ENCODE measurements at regions not wholly inside any gene's neighbourhood (a gene's known extent, or its start where the extent isn't known, plus 50 kb on each side); places are given as distances from the start of the nearest gene placed in this dataset.

GRCh38 chr7:25558605-25559004 lies 330.3 kb upstream of the NPVF start:
- no peaks in the 10 kb centered on the region for H3K27me3 ChIP-seq (ENCODE audit: control insufficient read depth in 2 of 2, insufficient read depth in 2 of 2, low read length in 2 of 2)
- H3K9ac ChIP-seq (replicated peaks; ENCODE audit: extremely low read depth, insufficient read depth, low read length), result no peak overlapping the region
- no peak overlapping the region for H3K27ac ChIP-seq (ENCODE audit: insufficient read depth, low read depth, low read length)
- H4K20me1 ChIP-seq (replicated peaks; ENCODE audit: control insufficient read depth, extremely low read depth, insufficient read depth, low read length), result no peaks in the 10 kb centered on the region
- H3K4me1 ChIP-seq (ENCODE audit: control insufficient read depth, extremely low read depth, insufficient read depth, low read length), result no peaks in the 10 kb centered on the region
- dilution Hi-C loops (cut with MboI; ENCODE audit: extremely low pct_ligation_motif_present, low sequenced_read_pairs) (no loop called here), intact Hi-C loops (cut with micrococcal nuclease) (no loop called here)
- TF ChIP-seq MYC (IDR thresholded peaks at IDR 0.05; ENCODE audit: low read depth, low read length) (no peak), POLR2A (IDR thresholded peaks at IDR 0.05; ENCODE audit: low read depth, low read length) (no peak), CTCF (IDR thresholded peaks at IDR 0.05; ENCODE audit: extremely low read depth in 1 of 2, insufficient read depth in 1 of 2, low read depth in 1 of 2, low read length in 2 of 2) (no peak), POLR2AphosphoS5 (IDR thresholded peaks at IDR 0.05; ENCODE audit: insufficient read depth, low read depth, low read length) (no peak), MAX (IDR thresholded peaks at IDR 0.05; ENCODE audit: insufficient read depth, insufficient read length) (no peak), EZH2 (IDR thresholded peaks at IDR 0.05; ENCODE audit: borderline replicate concordance, low read depth, low read length, severe bottlenecking) (no peak)
- no peak overlapping the region for H2AFZ ChIP-seq (ENCODE audit: low read depth, low read length)
- H3K9me3 ChIP-seq (replicated peaks; ENCODE audit: control insufficient read depth, insufficient read depth, low read length), result no peaks in the 10 kb centered on the region
- no TSS peak for BruUV-seq (replicated peaks)
- CTCF ChIA-PET, result no interaction called here
- POLR2A ChIA-PET, result no interaction called here
- no peaks in the 10 kb centered on the region for H3K9me1 ChIP-seq (replicated peaks; ENCODE audit: control insufficient read depth, extremely low read depth, insufficient read depth, low read length)
- H3K36me3 ChIP-seq (ENCODE audit: control insufficient read depth in 2 of 2, extremely low read depth in 1 of 2, insufficient read depth in 2 of 2, low read length in 2 of 2), result no peaks in the 10 kb centered on the region
- FAIRE-seq (no peak), DNase-seq (ENCODE audit: low read depth, low spot score) (no peak)
- H3K4me2 ChIP-seq (ENCODE audit: insufficient read depth, low read length), result no peak overlapping the region
- H3K79me2 ChIP-seq (ENCODE audit: control insufficient read depth, insufficient read depth, low read length), result no peaks in the 10 kb centered on the region
- no peak overlapping the region for H3K4me3 ChIP-seq (replicated peaks in 1 of 3; ENCODE audit: insufficient read depth in 1 of 3, low read depth in 1 of 3, low read length in 3 of 3)
